ENCODE measurements at regions not wholly inside any gene's neighbourhood (a gene's known extent, or its start where the extent isn't known, plus 50 kb on each side); places are given as distances from the start of the nearest gene placed in this dataset.
"Not testable (repeated sequence)": the region's sequence is repeated elsewhere in the genome, so short reads cannot be mapped to it uniquely, and the experiment has no call there.

DNA sequence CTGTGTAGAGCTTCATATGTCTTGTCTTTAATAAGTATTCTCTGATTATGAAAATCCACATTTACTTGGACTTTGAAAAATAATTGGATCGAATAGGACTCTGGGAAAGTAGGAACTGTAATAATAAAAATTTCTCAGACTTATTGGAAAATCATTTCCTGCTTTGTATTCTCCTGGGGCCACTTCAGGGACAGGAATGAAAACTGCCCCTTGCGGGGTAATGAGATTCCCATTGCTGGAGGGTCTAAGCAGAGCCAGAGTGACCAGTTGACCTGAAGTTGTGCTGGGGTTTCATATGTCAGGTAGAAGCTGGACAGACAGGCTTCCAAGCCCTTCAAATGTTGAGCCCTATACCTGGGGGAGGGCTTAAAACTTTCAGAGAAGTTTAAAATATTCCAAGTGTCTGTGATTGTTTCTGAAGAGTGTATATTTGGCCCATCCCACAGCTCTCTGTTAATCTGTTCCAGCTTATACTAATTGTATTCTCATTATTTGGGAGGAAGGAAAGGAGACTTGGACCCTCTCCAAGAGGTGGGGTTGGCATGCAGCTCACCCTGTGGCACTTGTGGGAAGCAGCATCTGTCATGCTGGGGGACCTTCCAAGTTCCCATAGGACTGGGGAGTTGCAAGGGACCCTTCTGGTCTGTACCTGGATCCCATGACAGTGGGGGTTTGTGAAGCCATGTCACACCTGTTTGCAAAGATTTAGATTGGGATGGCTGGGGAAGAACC lies 268.7 kb upstream of the ATP5MC3 start:
- no peak for DNase-seq

GRCh38 chr2:175449616-175450015 lies 268.1 kb upstream of the ATP5MC3 start:
- no peak for DNase-seq

DNA sequence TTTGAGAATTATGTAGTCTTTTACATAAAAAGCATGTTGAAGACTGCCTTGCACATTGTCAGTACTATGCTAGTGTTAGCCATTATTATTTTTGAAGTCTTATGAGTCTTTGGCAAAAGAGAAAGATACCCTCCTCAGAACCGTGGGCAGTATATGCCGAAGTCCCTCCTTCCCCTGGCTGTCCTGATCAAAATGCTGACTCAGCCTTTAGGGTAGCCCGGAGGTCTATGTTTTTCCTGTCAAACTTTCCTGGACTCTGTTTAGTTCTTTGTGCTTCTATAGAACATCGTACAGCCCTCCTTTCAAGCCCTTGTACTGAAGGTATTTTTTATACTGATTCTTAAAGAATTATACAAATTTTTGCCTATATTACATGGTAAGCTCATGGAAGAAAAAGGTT lies 264.7 kb upstream of the ATP5MC3 start:
- no peak for DNase-seq

- DNase-seq = no peak
Observed at GRCh38 chr2:175445281-175445680, 263.8 kb upstream of the ATP5MC3 start.

DNA sequence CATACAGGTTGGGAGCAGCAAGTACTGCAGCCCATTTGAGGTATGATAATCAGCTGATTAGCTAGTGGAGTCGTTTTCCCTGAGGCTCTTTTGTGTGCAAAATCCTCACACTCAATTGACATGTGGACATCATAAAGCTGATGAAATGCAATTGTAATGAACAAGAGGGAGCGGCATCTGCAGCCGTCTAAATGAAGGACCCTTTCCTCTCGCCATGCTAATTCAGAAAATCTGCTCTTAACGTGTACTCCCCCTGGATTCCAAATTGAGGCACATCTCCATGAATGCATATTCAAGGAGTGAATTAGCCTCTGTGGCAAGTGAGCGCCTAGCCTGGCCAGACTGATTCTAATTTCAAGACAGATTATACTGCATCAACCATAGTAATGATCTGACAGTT lies 260.9 kb upstream of the ATP5MC3 start:
- DNase-seq = no peak

GRCh38 chr2:175441181-175441761 lies 259.8 kb upstream of the ATP5MC3 start:
- DNase-seq = no peak

GRCh38 chr2:175439416-175439815 lies 257.9 kb upstream of the ATP5MC3 start:
- no peak for DNase-seq

DNA sequence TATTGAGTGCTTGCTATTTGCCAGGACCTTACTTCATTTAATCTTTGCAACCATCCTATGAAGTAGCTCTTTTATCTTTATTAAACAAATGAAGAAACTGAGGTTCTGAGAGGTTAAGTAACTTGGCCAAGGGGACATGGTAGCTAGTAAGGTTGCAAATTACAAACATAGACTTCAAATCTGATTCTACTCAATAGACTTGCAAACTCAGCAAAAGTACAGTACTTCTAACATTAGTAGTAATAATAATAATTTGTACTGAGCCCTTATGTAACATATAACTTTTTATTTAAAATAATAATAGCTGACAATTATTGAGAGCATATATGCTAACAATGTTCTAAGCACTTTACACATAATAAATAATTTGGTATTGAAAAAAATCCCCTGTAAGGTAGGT lies 255.7 kb upstream of the ATP5MC3 start:
- no peak for DNase-seq

DNA sequence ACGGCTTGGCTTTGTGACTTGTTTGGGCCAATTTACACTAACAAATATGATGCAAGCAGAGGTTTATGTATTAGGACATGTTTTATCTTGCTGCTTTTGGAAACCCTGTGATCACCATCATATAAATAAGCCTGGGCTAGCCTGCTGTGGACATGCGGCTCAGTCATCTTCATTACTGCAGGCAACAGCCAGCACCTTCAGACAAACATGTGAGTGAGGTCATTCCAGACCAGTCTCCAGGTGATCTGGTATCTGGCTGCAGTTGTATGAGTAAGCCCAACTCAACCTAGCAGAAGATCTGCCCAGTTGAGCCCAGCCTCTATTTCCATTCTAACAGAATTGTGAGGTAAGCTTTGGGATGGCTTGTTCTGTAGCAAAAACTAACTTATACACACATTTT lies 254.6 kb upstream of the ATP5MC3 start:
- no peak for DNase-seq

- no peak for DNase-seq
Observed at GRCh38 chr2:175435012-175435411, 253.5 kb upstream of the ATP5MC3 start.

DNA sequence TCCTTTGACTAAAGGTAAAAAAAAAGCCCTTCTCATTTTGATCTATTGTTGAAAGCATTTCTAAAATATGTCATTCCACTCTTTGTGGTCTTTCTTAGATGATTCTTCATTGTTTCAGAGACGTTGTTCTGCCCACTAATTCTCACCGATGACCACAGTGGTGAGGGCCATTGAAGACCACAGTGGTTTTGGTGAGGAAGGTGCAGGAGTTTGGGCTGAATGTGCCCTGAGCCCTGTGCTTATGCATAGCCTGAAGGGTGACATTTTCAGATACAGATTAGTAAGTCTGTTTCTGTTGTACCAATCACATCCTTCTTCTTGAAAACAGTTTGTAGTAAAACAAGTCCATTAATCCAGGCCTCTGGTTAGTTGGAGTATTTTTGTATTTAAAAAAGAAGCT lies 251.3 kb upstream of the ATP5MC3 start:
- DNase-seq = no peak

GRCh38 chr2:175432021-175432420 lies 250.5 kb upstream of the ATP5MC3 start:
- no peak for DNase-seq

DNA sequence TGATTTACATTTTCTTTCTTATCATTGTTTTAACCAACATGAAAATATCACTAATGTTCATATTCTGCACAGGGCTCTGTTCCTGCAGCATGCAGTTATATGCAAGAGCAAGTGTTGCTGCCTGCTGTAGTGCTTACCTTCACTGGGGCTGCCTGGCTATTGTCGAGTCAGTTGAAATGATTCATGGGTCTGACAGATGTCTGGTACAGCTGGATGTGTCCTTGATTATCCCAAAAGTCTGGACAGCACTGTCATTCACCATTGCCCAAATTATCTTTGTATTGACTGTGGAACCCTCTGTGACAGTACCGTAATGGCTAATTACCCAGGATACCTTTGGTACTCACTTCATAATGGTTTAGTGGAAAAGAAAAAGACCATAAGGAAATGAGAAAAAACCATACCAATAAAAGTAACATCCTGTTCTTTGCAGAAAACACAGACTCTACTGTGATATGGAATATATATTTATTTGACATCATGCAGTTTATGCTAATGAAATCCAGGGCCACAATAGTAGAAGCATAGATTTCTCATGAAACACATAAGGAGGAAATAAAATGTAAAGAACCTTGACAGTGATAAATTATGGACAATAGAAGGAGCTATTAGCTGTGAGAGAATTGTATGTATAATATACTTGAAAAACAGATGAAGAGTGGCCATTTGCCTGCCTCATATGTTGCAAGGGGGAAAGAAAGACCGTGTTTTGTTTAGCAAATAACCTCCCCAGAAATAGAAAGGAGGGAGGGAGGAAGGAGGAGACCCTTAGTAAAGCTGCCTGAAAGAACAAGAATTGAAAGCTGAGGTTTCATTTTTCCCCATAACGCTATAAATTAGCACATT lies 249.8 kb upstream of the ATP5MC3 start:
- DNase-seq = no peak

GRCh38 chr2:175430236-175430635 lies 248.7 kb upstream of the ATP5MC3 start:
- no peak for DNase-seq

GRCh38 chr2:175418224-175418835 lies 236.8 kb upstream of the ATP5MC3 start:
- DNase-seq = no peak

- no peak for DNase-seq
Observed at GRCh38 chr2:175414882-175415487, 233.5 kb upstream of the ATP5MC3 start.

GRCh38 chr2:175414191-175414881 lies 232.8 kb upstream of the ATP5MC3 start:
- no peak for DNase-seq

DNA sequence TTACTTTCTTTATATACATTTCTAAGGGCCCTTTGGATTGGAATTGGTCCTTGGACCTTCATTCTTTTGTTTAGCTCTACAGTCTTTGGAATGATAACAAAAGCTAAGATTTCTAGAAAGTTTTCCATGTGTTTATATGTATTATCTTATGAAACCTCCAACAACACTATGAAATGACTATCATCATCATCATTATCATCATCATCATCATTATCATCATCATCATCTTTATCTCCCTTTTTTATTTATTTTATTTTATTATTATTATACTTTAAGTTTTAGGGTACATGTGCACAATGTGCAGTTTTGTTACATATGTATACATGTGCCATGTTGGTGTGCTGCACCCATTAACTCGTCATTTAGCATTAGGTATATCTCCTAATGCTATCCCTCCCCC lies 229.4 kb upstream of the ATP5MC3 start:
- not testable (repeated sequence) for DNase-seq

DNA sequence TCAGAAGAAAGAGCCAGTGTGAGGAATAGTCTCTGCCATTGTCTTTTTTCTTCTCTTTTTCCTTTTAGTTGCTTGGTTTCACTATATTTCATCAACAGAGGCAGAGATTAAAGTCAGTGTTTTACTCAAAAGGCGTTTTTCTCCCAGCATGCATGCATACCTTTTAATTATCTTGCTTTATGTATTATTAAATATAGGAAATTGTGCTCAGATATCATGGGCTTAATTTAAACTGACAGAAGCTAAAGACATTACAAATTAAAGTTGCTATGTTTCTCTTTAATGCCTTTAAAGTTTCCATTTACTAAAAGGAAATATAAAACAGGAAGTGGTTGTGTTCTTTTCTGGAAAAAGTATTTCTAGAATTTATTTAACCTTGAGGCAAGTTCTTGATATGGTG lies 223.3 kb upstream of the ATP5MC3 start:
- DNase-seq = no peak

GRCh38 chr2:175403599-175404221 lies 222.2 kb upstream of the ATP5MC3 start:
- no peak for DNase-seq

DNA sequence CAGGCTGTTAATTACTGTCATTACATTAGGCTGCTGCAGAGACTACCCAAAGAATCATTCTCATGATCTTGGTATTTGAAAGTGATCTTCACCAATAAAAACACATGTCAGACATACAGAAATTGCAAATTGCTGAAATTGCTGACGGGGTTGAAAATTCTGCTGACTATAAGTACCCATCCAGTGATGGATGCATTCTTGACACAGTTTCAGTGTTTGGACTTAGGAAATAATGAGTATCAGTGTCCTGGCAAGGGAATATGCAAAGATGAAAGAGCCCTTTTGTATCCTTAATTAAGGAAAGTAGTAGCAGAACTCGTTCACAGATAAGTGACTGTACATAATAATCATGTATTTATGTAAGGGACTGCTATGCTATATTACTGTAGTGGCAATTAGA lies 221.1 kb upstream of the ATP5MC3 start:
- DNase-seq = no peak

DNA sequence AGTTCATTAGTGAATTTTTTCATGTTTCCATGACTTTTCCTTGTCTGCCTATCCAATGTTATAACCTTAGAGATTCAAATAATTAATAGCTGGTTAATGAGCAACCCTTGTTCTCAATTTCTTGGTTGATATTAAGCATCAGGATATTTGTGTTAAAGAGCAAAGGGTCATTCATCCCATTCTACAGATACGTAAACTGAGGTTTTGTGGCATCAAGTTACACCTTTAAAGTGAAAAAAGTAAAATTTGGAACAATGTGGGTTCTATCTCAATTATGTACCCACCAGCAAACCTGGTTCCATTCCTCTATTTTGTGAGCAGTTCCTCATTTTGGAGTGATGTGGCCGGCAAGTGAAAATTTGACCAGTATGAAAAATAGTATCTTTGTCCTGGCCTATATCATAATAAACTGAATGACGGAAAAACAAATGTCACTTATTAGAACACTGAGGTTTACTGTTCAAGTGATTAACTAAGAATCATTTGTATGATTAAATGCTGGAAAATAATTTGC lies 220.5 kb upstream of the ATP5MC3 start:
- no peak for DNase-seq
